Spleen (tissue), 11 donors: ENCODE measurements at regions not wholly inside any gene's neighbourhood (a gene's known extent, or its start where the extent isn't known, plus 50 kb on each side); places are given as distances from the start of the nearest gene placed in this dataset.

Experiments
- DNase-seq: peaks from one replicate; pipeline ENCODE4 v3.0.0-alpha.2; 2020
- H3K27ac ChIP-seq, 8 donors: fragments of 200-600 bp; sonication (generic) in 7 of 8; 1 replicate in 4 of 8; 2 replicates in 4 of 8; pipeline versions ENCODE4 v1.5.0 to v1.8.0; 2016 to 2021; ENCODE audit warnings: inconsistent platforms in 4 of 8, mild to moderate bottlenecking in 4 of 8, moderate library complexity in 1 of 8
- H3K27me3 ChIP-seq, 7 donors: fragments of 200-600 bp; sonication (generic) in 6 of 7; replicated peaks in 1 of 7; 1 replicate in 4 of 7; 2 replicates in 3 of 7; pipeline versions ENCODE4 v1.5.0 to v1.8.0; 2016 to 2021; ENCODE audit warnings: inconsistent platforms in 3 of 7, mild to moderate bottlenecking in 1 of 7
- H3K36me3 ChIP-seq, 6 donors: fragments of 200-600 bp; sonication (generic) in 5 of 6; 1 replicate in 4 of 6; 2 replicates in 2 of 6; pipeline versions ENCODE4 v1.5.0 to v1.8.0; 2016 to 2021; ENCODE audit warnings: inconsistent platforms in 2 of 6
- H3K4me1 ChIP-seq, 6 donors: fragments of 200-600 bp; sonication (generic) in 5 of 6; 1 replicate in 3 of 6; 2 replicates in 3 of 6; pipeline versions ENCODE4 v1.5.0 to v1.8.0; 2016 to 2021; ENCODE audit warnings: inconsistent platforms in 3 of 6
- H3K4me3 ChIP-seq, 8 donors: fragments of 200-600 bp; sonication (generic) in 7 of 8; 1 replicate in 4 of 8; 2 replicates in 4 of 8; pipeline versions ENCODE4 v1.5.0 to v1.8.0; 2016 to 2021; ENCODE audit warnings: inconsistent platforms in 4 of 8, mild to moderate bottlenecking in 4 of 8, moderate library complexity in 2 of 8
- H3K9me3 ChIP-seq, 8 donors: fragments of 200-600 bp; sonication (generic) in 7 of 8; 1 replicate in 4 of 8; 2 replicates in 4 of 8; pipeline versions ENCODE4 v1.5.0 to v1.8.0; 2016 to 2021; ENCODE audit warnings: inconsistent platforms in 4 of 8
- CTCF ChIP-seq, 11 experiments: fragments of 200-600 bp in 7 of 11; fragments of 450-650 bp in 4 of 11; sonication (generic) in 4 of 11; IDR thresholded peaks in 8 of 11; conservative IDR thresholded peaks in 3 of 11; 1 replicate in 7 of 11; 2 replicates in 4 of 11; pipeline versions ENCODE4 v1.4.0 to v1.8.0; 2016 to 2021; ENCODE audit warnings: antibody characterized with exemption in 11 of 11, inconsistent platforms in 4 of 11, mild to moderate bottlenecking in 1 of 11
- POLR2A ChIP-seq, 3 donors: fragments of 450-650 bp; IDR thresholded peaks; one replicate each; pipeline ENCODE4 v1.5.1; 2017; ENCODE audit warnings: antibody characterized with exemption in 3 of 3, mild to moderate bottlenecking in 1 of 3
- POLR2AphosphoS5 ChIP-seq, 3 donors: sonication (generic); formaldehyde crosslinking; IDR thresholded peaks; one replicate each; pipeline ENCODE4 v1.5.1; 2017; ENCODE audit warnings: antibody characterized with exemption in 3 of 3
- WGBS, 5 donors: extraction: QIAGEN DNeasy Blood & Tissue Kit in 3 of 5; methylation state at CpG; one replicate each; pipeline versions ENCODE4 v1.1.5 to v1.1.7; 2013 to 2018; 5-methylcytosine and 5-hydroxymethylcytosine counted together
- intact Hi-C: fragments of 100-400 bp; cut with DNase I; formaldehyde crosslinking; loops from one replicate; pipeline ENCODE4 v1.15.0; 2023; ENCODE audit warnings: low total_unique reads
- donor health status: healthy with polysubstance abuse.
- donor health status: DM: no; HTN: no; CAD: no; lungs with moderate emphysema.
- donor health status: DM: no; HTN: no; CAD: no.
- donor health status: Bipolar disorder and iron deficiency.
- donor health status: healthy.
- donor health status: DM: no; HTN: no; CAD: no.
- donor health status: DM: yes; HTN: yes; CAD: no.

- 52 to 61% (median 56%) methylated on average over 6 of the region's 6 CpGs for WGBS, 5 donors
- Histone ChIP-seq H3K27ac (no peak overlapping the region), H3K27me3 (no peaks in the 10 kb centered on the region), H3K4me3 (no peak overlapping the region), H3K36me3 (no peaks in the 10 kb centered on the region), H3K9me3 (no peaks in the 10 kb centered on the region), H3K4me1 (no peaks in the 10 kb centered on the region)
- intact Hi-C loops = no loop called here
- no peak for TF ChIP-seq POLR2A (IDR thresholded peaks at IDR 0.05)
- TF ChIP-seq CTCF (IDR thresholded peaks at IDR 0.05 in 8 of 11, conservative IDR thresholded peaks at IDR 0.05 in 3 of 11) = no peak
- no peak for TF ChIP-seq POLR2AphosphoS5 (IDR thresholded peaks at IDR 0.05)
- DNase-seq = no peak
Measured at GRCh38 chr4:59825104-59825503, 1375.0 kb upstream of the ADGRL3 start.

- H3K4me1 ChIP-seq = no peaks in the 10 kb centered on the region
- intact Hi-C loops = no loop called here
- 47 to 80% (median 75%) methylated on average over 2 of the region's 2 CpGs for WGBS, 5 donors
- no peaks in the 10 kb centered on the region for H3K27me3 ChIP-seq
- H3K4me3 ChIP-seq = no peak overlapping the region
- no peak for DNase-seq
- no peak overlapping the region for H3K27ac ChIP-seq
- TF ChIP-seq CTCF (IDR thresholded peaks at IDR 0.05 in 8 of 11, conservative IDR thresholded peaks at IDR 0.05 in 3 of 11) = no peak
- no peak for TF ChIP-seq POLR2A (IDR thresholded peaks at IDR 0.05)
- TF ChIP-seq POLR2AphosphoS5 (IDR thresholded peaks at IDR 0.05) = no peak
- H3K36me3 ChIP-seq = no peaks in the 10 kb centered on the region
- peaks cover 0 to 3% (median 0%) of the 10 kb centered on the region in 8 donors for H3K9me3 ChIP-seq
Measured at GRCh38 chr4:59831746-59832145, 1368.4 kb upstream of the ADGRL3 start.

- no peaks in the 10 kb centered on the region for H3K36me3 ChIP-seq
- intact Hi-C loops = no loop called here
- H3K4me3 ChIP-seq = no peak overlapping the region
- no peak for DNase-seq
- no peaks in the 10 kb centered on the region for H3K27me3 ChIP-seq
- no peak overlapping the region for H3K27ac ChIP-seq
- H3K9me3 ChIP-seq = peaks cover 0 to 9% (median 2%) of the 10 kb centered on the region in 8 donors
- no peaks in the 10 kb centered on the region for H3K4me1 ChIP-seq
- TF ChIP-seq POLR2A (IDR thresholded peaks at IDR 0.05) (no peak), POLR2AphosphoS5 (IDR thresholded peaks at IDR 0.05) (no peak), CTCF (IDR thresholded peaks at IDR 0.05 in 8 of 11, conservative IDR thresholded peaks at IDR 0.05 in 3 of 11) (no peak)
Measured at GRCh38 chr4:59834943-59835342, 1365.2 kb upstream of the ADGRL3 start.

- no peak overlapping the region for H3K27ac ChIP-seq
- H3K4me3 ChIP-seq = no peak overlapping the region
- WGBS, 5 donors = 82 to 93% (median 89%) methylated on average over 1 of the region's 1 CpG
- H3K4me1 ChIP-seq = no peaks in the 10 kb centered on the region
- H3K9me3 ChIP-seq = peaks cover 0 to 11% (median 2%) of the 10 kb centered on the region in 8 donors
- H3K27me3 ChIP-seq = no peaks in the 10 kb centered on the region
- no peak for DNase-seq
- no peak for TF ChIP-seq POLR2AphosphoS5 (IDR thresholded peaks at IDR 0.05)
- no peak for TF ChIP-seq POLR2A (IDR thresholded peaks at IDR 0.05)
- no peak for TF ChIP-seq CTCF (IDR thresholded peaks at IDR 0.05 in 8 of 11, conservative IDR thresholded peaks at IDR 0.05 in 3 of 11)
- no peaks in the 10 kb centered on the region for H3K36me3 ChIP-seq
- intact Hi-C loops = no loop called here
Measured at GRCh38 chr4:59837751-59838150, 1362.4 kb upstream of the ADGRL3 start.
